ENCODE measurements at regions not wholly inside any gene's neighbourhood (a gene's known extent, or its start where the extent isn't known, plus 50 kb on each side); places are given as distances from the start of the nearest gene placed in this dataset.

DNA sequence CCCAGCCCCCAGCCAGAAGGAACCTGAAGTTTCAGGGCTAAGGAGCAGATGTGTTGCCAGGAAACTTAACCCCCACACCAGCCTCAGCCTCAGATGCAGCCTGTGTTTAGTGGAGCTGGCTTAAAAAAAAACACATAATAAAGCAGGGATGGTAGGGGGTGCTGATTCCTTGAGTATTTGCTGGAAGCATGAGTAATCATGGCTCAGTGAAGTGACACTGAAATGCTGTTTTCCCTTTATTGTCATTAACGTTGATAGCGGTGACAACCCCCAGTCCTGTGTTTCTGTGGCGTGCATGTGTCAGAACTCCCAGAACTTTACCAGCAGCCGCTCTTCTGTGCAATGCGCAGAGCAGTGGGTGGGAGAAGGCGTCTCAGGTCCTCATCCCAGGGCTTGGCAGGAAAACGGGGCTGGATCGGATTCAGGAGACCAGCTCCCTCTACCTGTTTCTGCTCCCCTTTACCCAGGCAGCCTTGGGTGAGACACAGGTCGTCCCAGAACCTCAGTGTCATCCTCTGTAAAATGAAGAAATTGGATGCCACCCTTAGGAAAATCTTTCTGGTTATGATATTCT lies 1282.1 kb downstream of the TBC1D22A start:
- Histone ChIP-seq H3K36me3 (ENCODE audit: control insufficient read depth in 1 of 2, insufficient read depth in 2 of 2, low read length in 2 of 2) (no peaks in the 10 kb centered on the region), H3K9ac (ENCODE audit: low read length) (no peak overlapping the region), H3K9me2 (ENCODE audit: insufficient read depth) (no peaks in the 10 kb centered on the region), H3K4me2 (ENCODE audit: low read length) (no peak overlapping the region), H3K4me1 (ENCODE audit: control insufficient read depth in 1 of 2, insufficient read depth in 2 of 2, low read length in 2 of 2) (no peaks in the 10 kb centered on the region), H3K79me2 (ENCODE audit: insufficient read depth, low read length) (no peaks in the 10 kb centered on the region), H3K27ac (ENCODE audit: low read depth, low read length) (no peak overlapping the region), H2AFZ (ENCODE audit: low read depth, low read length, poor library complexity, severe bottlenecking) (no peak overlapping the region), H4K20me1 (ENCODE audit: insufficient read depth) (no peaks in the 10 kb centered on the region), H3K9me3 (ENCODE audit: control insufficient read depth in 1 of 2, insufficient read depth in 1 of 2, low read depth in 1 of 2, low read length in 2 of 2) (no peaks in the 10 kb centered on the region; a peak in 1 of 4 replicates), H3K4me3 (replicated peaks in 1 of 2; ENCODE audit: low read depth in 1 of 2, low read length in 2 of 2) (no peak overlapping the region), H3K27me3 (ENCODE audit: insufficient read depth, low read length) (0 out of 2 replicates have a peak, but pooled peaks cover 4% of the 10 kb centered on the region)
- DNase-seq (ENCODE audit: low read depth, low spot score) (no peak), ATAC-seq (no peak)
- TF ChIP-seq SP1 (IDR thresholded peaks at IDR 0.05; ENCODE audit: low read depth): no peak
- no peak for TF ChIP-seq TCF7L2 (IDR thresholded peaks at IDR 0.05; ENCODE audit: borderline replicate concordance, extremely low read depth, insufficient read depth, insufficient read length)
- TF ChIP-seq EZH2 (IDR thresholded peaks at IDR 0.05): no peak
- TF ChIP-seq CBX3 (IDR thresholded peaks at IDR 0.05; ENCODE audit: low read depth): no peak
- no peak for TF ChIP-seq EGR1 (IDR thresholded peaks at IDR 0.05; ENCODE audit: low read depth)
- no peak for TF ChIP-seq SIN3A (IDR thresholded peaks at IDR 0.05; ENCODE audit: low read depth)
- TF ChIP-seq JUND (IDR thresholded peaks at IDR 0.05): no peak
- no peak for TF ChIP-seq FOSL1 (IDR thresholded peaks at IDR 0.05; ENCODE audit: low read depth)
- TF ChIP-seq REST (IDR thresholded peaks at IDR 0.05; ENCODE audit: low read depth): no peak
- no peak for TF ChIP-seq SRF (IDR thresholded peaks at IDR 0.05; ENCODE audit: low read depth)
- TF ChIP-seq EZH2phosphoT487 (IDR thresholded peaks at IDR 0.05; ENCODE audit: borderline replicate concordance): no peak
- TF ChIP-seq, protein P1, sequence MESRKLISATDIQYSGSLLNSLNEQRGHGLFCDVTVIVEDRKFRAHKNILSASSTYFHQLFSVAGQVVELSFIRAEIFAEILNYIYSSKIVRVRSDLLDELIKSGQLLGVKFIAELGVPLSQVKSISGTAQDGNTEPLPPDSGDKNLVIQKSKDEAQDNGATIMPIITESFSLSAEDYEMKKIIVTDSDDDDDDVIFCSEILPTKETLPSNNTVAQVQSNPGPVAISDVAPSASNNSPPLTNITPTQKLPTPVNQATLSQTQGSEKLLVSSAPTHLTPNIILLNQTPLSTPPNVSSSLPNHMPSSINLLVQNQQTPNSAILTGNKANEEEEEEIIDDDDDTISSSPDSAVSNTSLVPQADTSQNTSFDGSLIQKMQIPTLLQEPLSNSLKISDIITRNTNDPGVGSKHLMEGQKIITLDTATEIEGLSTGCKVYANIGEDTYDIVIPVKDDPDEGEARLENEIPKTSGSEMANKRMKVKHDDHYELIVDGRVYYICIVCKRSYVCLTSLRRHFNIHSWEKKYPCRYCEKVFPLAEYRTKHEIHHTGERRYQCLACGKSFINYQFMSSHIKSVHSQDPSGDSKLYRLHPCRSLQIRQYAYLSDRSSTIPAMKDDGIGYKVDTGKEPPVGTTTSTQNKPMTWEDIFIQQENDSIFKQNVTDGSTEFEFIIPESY (IDR thresholded peaks at IDR 0.05; ENCODE audit: extremely low read depth, insufficient replicate concordance, low read length): no peak
- ChIA-PET POLR2A (no interaction called here), RAD21 (ENCODE audit: low non-redundant PET in 1 of 2, low total read pairs in 2 of 2, uncharacterized antibody in 2 of 2, unreplicated experiment in 2 of 2) (no interaction called here), CTCF (no interaction called here)
- intact Hi-C loops (cut with micrococcal nuclease): no loop called here
- no TSS peak for BruUV-seq (replicated peaks)
